HCT116 (cell line): ENCODE measurements at regions not wholly inside any gene's neighbourhood (a gene's known extent, or its start where the extent isn't known, plus 50 kb on each side); places are given as distances from the start of the nearest gene placed in this dataset.

Experiments used
- ATAC-seq: fragments of 200-7000 bp; cut with Tn5 transposase; 2 replicates; pipeline ENCODE4 v1.9.1; 2020; ENCODE audit warnings: mild to moderate bottlenecking, moderate library complexity
- BruUV-seq: library from RNA; stranded (reverse); fragments of 400-500 nt; replicated peaks from 2 replicates; lab custom pipeline; 2021; lab: Mats Ljungman, UMichigan
- CTCF ChIA-PET: fragments of 300-600 bp; sonication (Branson Sonifier 250); formaldehyde crosslinking; loops from one replicate; lab custom pipeline; 2021; ENCODE audit warnings: antibody characterized with exemption; lab: Charles Lee
- POLR2A ChIA-PET: fragments of 300-600, 350-600 bp; sonication (Branson Sonifier 250); formaldehyde crosslinking; loops from one replicate; lab custom pipeline; 2021; ENCODE audit warnings: antibody characterized with exemption; lab: Charles Lee
- RAD21 ChIA-PET, 2 experiments: fragments of 300-600 bp; sonication (Branson Sonifier 250); formaldehyde crosslinking; loops; one replicate each; lab custom pipeline; 2023; ENCODE audit warnings: low total read pairs in 2 of 2; ENCODE audit not compliant: uncharacterized antibody in 2 of 2, unreplicated experiment in 2 of 2, low non-redundant PET in 1 of 2; lab: Charles Lee
- DNase-seq: peaks from one replicate; pipeline ENCODE4 v3.0.0-alpha.2; 2010; ENCODE audit warnings: low read depth, low spot score
- H2AFZ ChIP-seq: fragments of 200-600 bp; shearing (Covaris generic), sonication (generic); 2 replicates; pipeline ENCODE4 v1.6.1; 2017; ENCODE audit warnings: low read depth, mixed run types, mixed read lengths, antibody characterized with exemption, low read length; ENCODE audit not compliant: poor library complexity, severe bottlenecking
- H3K27ac ChIP-seq: 2 replicates; pipeline ENCODE4 v1.5.1; 2012; ENCODE audit warnings: low read depth, low read length
- H3K27me3 ChIP-seq: fragments of 200-600 bp; sonication (generic); 2 replicates; pipeline ENCODE4 v1.6.1; 2016; ENCODE audit warnings: mixed run types, low read length, mixed read lengths; ENCODE audit not compliant: insufficient read depth
- H3K36me3 ChIP-seq, 2 experiments: fragments of 200-500 bp in 1 of 2; fragments of 200-600 bp in 1 of 2; sonication (Bioruptor generic) in 1 of 2; sonication (generic) in 1 of 2; 2 replicates each; pipeline versions ENCODE4 v1.5.1 to v1.6.1; 2014 to 2016; ENCODE audit warnings: low read length in 2 of 2, inconsistent platforms in 1 of 2, mixed read lengths in 1 of 2, mixed run types in 1 of 2; ENCODE audit not compliant: insufficient read depth in 2 of 2, control insufficient read depth in 1 of 2
- H3K4me1 ChIP-seq, 2 experiments: fragments of 200-600 bp in 1 of 2; sonication (generic) in 1 of 2; 2 replicates each; pipeline versions ENCODE4 v1.5.1 to v1.6.1; 2012 to 2017; ENCODE audit warnings: low read length in 2 of 2, inconsistent platforms in 1 of 2, mild to moderate bottlenecking in 1 of 2, mixed read lengths in 1 of 2, mixed run types in 1 of 2, moderate library complexity in 1 of 2; ENCODE audit not compliant: insufficient read depth in 2 of 2, control insufficient read depth in 1 of 2
- H3K4me2 ChIP-seq: fragments of 200-600 bp; sonication (generic); 2 replicates; pipeline ENCODE4 v1.6.1; 2017; ENCODE audit warnings: mixed run types, low read length, mixed read lengths
- H3K4me3 ChIP-seq, 2 experiments: fragments of 200-600 bp in 1 of 2; sonication (generic) in 1 of 2; replicated peaks in 1 of 2; 2 replicates each; pipeline ENCODE4 v1.5.1; 2011 to 2016; ENCODE audit warnings: low read length in 2 of 2, control low read depth in 1 of 2, low read depth in 1 of 2, mild to moderate bottlenecking in 1 of 2, mixed read lengths in 1 of 2, mixed run types in 1 of 2
- H3K79me2 ChIP-seq: fragments of 200-600 bp; sonication (generic); 2 replicates; pipeline ENCODE4 v1.6.1; 2017; ENCODE audit warnings: mild to moderate bottlenecking, mixed run types, low read length, moderate library complexity, mixed read lengths; ENCODE audit not compliant: insufficient read depth
- H3K9ac ChIP-seq: fragments of 200-600 bp; sonication (generic); 2 replicates; pipeline ENCODE4 v1.6.1; 2016; ENCODE audit warnings: low read length, mixed read lengths
- H3K9me2 ChIP-seq: fragments of 200-600 bp; sonication (generic), shearing (Covaris generic); 2 replicates; pipeline ENCODE4 v1.6.1; 2017; ENCODE audit warnings: mixed run types, mild to moderate bottlenecking, moderate library complexity; ENCODE audit not compliant: insufficient read depth
- H3K9me3 ChIP-seq, 2 experiments: fragments of 200-500 bp in 1 of 2; fragments of 200-600 bp in 1 of 2; sonication (Bioruptor generic) in 1 of 2; sonication (generic) in 1 of 2; 2 replicates each; pipeline ENCODE4 v1.6.1; 2014 to 2017; ENCODE audit warnings: low read length in 2 of 2, mixed read lengths in 2 of 2, inconsistent platforms in 1 of 2, low read depth in 1 of 2, mild to moderate bottlenecking in 1 of 2, mixed run types in 1 of 2, moderate library complexity in 1 of 2; ENCODE audit not compliant: control insufficient read depth in 1 of 2, insufficient read depth in 1 of 2
- H4K20me1 ChIP-seq: fragments of 200-600 bp; sonication (generic), shearing (Covaris generic); 2 replicates; pipeline ENCODE4 v1.6.1; 2017; ENCODE audit warnings: mixed run types, mild to moderate bottlenecking, moderate library complexity; ENCODE audit not compliant: insufficient read depth
- CEBPB ChIP-seq: IDR thresholded peaks from 2 replicates; pipeline ENCODE4 v1.6.1; 2012; ENCODE audit warnings: low read depth
- ELF1 ChIP-seq: IDR thresholded peaks from 2 replicates; pipeline ENCODE4 v1.6.1; 2012; ENCODE audit warnings: low read depth, borderline replicate concordance
- EZH2 ChIP-seq: fragments of 200-600 bp; sonication (generic); IDR thresholded peaks from 2 replicates; pipeline ENCODE4 v1.6.1; 2017; ENCODE audit warnings: antibody characterized with exemption, mixed run types
- FOSL1 ChIP-seq: IDR thresholded peaks from 2 replicates; pipeline ENCODE4 v1.6.1; 2012; ENCODE audit warnings: low read depth
- JUND ChIP-seq: IDR thresholded peaks from 2 replicates; pipeline ENCODE4 v1.6.1; 2012
- POLR2A ChIP-seq: IDR thresholded peaks from 2 replicates; pipeline ENCODE4 v1.7.0; 2011; ENCODE audit warnings: borderline replicate concordance; ENCODE audit not compliant: insufficient read depth, insufficient read length; ENCODE audit errors: extremely low read depth
- POLR2AphosphoS5 ChIP-seq: IDR thresholded peaks from 2 replicates; pipeline ENCODE4 v1.6.1; 2011; ENCODE audit warnings: mild to moderate bottlenecking, low read depth, low read length, moderate library complexity
- TCF7L2 ChIP-seq: IDR thresholded peaks from 2 replicates; pipeline ENCODE4 v1.7.0; 2011; ENCODE audit warnings: borderline replicate concordance, inconsistent platforms; ENCODE audit not compliant: insufficient read depth, insufficient read length; ENCODE audit errors: extremely low read depth
- YY1 ChIP-seq: IDR thresholded peaks from 2 replicates; pipeline ENCODE4 v1.6.1; 2011; ENCODE audit warnings: low read length, low read depth, moderate library complexity, mild to moderate bottlenecking; ENCODE audit not compliant: insufficient replicate concordance; ENCODE audit errors: extremely low read depth
- ZNF274 ChIP-seq: fragments of 200-500 bp; sonication (Bioruptor generic); IDR thresholded peaks from 2 replicates; pipeline ENCODE4 v1.6.1; 2014; ENCODE audit warnings: mild to moderate bottlenecking, low read depth, low read length, inconsistent platforms
- intact Hi-C: fragments of 100-400 bp; cut with micrococcal nuclease; formaldehyde crosslinking; loops from 2 replicates; pipeline ENCODE4 v1.10.0; 2022
- TF ChIP-seq, protein P1 (sequence below): IDR thresholded peaks from 2 replicates; pipeline ENCODE4 v1.6.1; 2012
- TF ChIP-seq, protein P2 (sequence below): IDR thresholded peaks from 2 replicates; pipeline ENCODE4 v1.6.1; 2011; ENCODE audit warnings: mild to moderate bottlenecking, low read length, moderate library complexity; ENCODE audit not compliant: insufficient replicate concordance; ENCODE audit errors: extremely low read depth
- TF ChIP-seq, protein P3 (sequence below): IDR thresholded peaks from 2 replicates; pipeline ENCODE4 v1.6.1; 2012
- TF ChIP-seq, protein P4 (sequence below): IDR thresholded peaks from 2 replicates; pipeline ENCODE4 v1.6.1; 2012; ENCODE audit warnings: low read depth

DNA sequence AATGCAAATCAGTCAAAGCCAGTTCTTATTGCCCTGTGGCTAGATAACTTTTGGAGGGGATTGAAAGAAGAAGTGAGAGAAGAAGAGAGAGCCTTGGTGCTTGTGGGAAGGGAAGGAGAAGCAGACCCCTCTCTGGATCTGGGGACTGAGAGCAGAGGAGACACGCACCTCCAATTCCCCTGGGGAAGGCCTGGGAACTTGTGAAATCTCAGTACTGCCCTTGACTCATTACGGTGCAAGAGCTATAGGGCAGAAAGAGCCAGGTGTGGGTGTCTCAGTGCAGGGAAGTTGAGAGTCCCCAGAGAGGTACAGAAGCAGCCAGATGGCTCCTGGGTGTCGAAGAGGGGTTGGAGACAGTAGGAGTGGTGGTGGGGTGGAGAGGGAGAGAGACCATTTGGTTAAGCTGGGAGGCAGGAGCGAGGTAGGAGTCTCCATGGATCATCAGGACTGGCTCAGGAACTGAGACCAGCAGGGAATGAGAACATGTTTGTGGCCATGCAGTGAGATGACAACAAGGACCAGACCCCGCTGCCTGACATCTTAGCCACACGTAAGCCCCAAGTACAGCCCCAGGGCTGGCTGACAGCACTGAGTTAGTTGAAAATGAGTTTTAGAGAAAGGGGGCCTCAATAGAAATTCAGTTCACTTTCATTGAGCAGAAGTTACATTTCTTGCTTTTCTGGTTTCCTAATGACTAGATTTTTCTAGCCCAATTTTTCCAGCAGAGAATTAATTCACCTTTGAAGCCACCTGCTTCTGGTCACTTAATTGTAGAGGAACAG, 238.2 kb downstream of the BUB3 start:
- no peaks in the 10 kb centered on the region for H4K20me1 ChIP-seq
- no peak for ATAC-seq
- no peak overlapping the region for H3K9ac ChIP-seq
- no peak for TF ChIP-seq YY1
- TF ChIP-seq CEBPB = no peak
- TF ChIP-seq POLR2A = no peak
- TF ChIP-seq, protein P1, sequence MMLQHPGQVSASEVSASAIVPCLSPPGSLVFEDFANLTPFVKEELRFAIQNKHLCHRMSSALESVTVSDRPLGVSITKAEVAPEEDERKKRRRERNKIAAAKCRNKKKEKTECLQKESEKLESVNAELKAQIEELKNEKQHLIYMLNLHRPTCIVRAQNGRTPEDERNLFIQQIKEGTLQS = no peak
- TF ChIP-seq ZNF274 = no peak
- TF ChIP-seq POLR2AphosphoS5 = no peak
- no peak for TF ChIP-seq TCF7L2
- no peak for TF ChIP-seq ELF1
- TF ChIP-seq JUND = no peak
- TF ChIP-seq, protein P2, sequence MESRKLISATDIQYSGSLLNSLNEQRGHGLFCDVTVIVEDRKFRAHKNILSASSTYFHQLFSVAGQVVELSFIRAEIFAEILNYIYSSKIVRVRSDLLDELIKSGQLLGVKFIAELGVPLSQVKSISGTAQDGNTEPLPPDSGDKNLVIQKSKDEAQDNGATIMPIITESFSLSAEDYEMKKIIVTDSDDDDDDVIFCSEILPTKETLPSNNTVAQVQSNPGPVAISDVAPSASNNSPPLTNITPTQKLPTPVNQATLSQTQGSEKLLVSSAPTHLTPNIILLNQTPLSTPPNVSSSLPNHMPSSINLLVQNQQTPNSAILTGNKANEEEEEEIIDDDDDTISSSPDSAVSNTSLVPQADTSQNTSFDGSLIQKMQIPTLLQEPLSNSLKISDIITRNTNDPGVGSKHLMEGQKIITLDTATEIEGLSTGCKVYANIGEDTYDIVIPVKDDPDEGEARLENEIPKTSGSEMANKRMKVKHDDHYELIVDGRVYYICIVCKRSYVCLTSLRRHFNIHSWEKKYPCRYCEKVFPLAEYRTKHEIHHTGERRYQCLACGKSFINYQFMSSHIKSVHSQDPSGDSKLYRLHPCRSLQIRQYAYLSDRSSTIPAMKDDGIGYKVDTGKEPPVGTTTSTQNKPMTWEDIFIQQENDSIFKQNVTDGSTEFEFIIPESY = no peak
- TF ChIP-seq EZH2 = no peak
- TF ChIP-seq, protein P3, sequence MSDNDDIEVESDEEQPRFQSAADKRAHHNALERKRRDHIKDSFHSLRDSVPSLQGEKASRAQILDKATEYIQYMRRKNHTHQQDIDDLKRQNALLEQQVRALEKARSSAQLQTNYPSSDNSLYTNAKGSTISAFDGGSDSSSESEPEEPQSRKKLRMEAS = no peak
- TF ChIP-seq, protein P4, sequence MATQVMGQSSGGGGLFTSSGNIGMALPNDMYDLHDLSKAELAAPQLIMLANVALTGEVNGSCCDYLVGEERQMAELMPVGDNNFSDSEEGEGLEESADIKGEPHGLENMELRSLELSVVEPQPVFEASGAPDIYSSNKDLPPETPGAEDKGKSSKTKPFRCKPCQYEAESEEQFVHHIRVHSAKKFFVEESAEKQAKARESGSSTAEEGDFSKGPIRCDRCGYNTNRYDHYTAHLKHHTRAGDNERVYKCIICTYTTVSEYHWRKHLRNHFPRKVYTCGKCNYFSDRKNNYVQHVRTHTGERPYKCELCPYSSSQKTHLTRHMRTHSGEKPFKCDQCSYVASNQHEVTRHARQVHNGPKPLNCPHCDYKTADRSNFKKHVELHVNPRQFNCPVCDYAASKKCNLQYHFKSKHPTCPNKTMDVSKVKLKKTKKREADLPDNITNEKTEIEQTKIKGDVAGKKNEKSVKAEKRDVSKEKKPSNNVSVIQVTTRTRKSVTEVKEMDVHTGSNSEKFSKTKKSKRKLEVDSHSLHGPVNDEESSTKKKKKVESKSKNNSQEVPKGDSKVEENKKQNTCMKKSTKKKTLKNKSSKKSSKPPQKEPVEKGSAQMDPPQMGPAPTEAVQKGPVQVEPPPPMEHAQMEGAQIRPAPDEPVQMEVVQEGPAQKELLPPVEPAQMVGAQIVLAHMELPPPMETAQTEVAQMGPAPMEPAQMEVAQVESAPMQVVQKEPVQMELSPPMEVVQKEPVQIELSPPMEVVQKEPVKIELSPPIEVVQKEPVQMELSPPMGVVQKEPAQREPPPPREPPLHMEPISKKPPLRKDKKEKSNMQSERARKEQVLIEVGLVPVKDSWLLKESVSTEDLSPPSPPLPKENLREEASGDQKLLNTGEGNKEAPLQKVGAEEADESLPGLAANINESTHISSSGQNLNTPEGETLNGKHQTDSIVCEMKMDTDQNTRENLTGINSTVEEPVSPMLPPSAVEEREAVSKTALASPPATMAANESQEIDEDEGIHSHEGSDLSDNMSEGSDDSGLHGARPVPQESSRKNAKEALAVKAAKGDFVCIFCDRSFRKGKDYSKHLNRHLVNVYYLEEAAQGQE = no peak
- no peak for TF ChIP-seq FOSL1
- TF ChIP-seq, all 23 proteins: peak for 0
- Histone ChIP-seq H3K9me3 (no peaks in the 10 kb centered on the region), H3K36me3 (no peaks in the 10 kb centered on the region), H3K4me3 (no peak overlapping the region), H3K4me1 (no peaks in the 10 kb centered on the region), H3K9me2 (no peaks in the 10 kb centered on the region), H3K4me2 (no peak overlapping the region), H2AFZ (no peak overlapping the region), H3K79me2 (no peaks in the 10 kb centered on the region), H3K27me3 (no peaks in the 10 kb centered on the region), H3K27ac (no peak overlapping the region)
- BruUV-seq = no TSS peak
- RAD21 ChIA-PET = no interaction called here
- CTCF ChIA-PET = no interaction called here
- intact Hi-C loops = no loop called here
- no peak for DNase-seq
- POLR2A ChIA-PET = no interaction called here
